ENCODE measurements at regions not wholly inside any gene's neighbourhood (a gene's known extent, or its start where the extent isn't known, plus 50 kb on each side); places are given as distances from the start of the nearest gene placed in this dataset.

DNA sequence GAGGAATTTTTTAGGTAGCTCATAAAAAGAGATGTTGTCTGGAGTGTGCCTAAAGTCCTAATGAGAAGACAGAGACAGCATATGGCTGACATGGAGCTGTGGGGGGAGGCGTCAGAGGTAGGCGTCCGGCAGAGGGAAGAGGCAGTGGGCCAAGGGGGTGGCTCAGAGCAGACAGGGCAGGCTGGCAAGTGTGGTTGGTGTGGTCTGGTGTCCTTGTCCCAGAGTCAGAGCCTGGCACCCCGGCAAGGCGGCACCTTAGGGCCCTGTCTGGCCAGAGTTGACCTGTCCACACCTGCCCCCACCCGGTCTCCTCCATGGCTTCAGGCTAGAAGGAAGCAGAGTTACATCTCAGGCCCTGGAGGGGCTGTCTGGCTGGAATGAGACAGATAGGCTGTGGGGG is 220.3 kb upstream of the ZNF32 start:
- WGBS (ENCODE audit: missing lambda C conversion rate) = 50% methylated on average over 4 of the region's 6 CpGs
- POLR2A ChIA-PET = no interaction called here

DNA sequence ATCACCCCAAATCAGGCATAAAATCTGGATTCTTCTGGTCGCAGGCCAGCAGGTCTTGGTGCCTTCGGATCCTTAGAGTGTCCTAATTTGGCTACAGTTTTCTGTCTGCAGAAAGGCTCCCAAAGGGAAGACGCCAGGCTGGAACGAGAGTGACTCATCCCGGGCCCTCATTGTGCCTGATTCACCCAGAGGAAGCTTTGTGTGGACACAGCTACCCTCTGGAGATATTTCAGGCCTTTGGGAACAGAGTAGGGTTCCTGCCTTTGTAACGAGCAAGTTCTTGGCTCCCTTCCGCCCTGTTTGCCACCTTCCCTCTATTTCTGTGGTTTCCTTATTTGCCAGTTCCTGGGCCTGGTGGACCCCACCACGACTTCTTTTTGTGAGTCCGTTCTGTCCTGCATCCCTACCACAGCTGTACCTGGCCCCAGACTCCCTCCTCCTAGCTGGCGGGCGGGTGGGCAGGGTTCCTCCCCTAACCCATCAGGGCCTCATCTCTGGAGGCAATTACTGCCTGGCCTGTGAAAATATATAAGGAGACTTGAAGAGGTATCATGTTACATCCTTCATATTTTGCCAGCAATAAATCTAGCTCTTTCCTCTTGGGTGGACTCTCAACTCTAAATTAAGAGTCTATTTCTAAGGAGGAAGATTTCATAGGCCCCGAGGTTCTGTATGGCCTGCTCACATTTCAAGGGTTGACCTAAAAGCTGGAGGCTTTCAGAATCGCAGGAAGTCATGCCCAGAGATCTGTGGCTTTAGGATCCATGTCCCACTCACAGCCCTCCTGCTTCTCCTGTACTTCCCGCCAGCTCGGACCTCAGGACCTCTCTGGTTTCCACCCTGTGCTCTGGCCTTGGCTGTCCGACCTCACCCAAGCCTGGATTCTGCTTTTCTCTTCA is 219.2 kb upstream of the ZNF32 start:
- DNase-seq (ENCODE audit: low read depth in 1 of 2, low spot score in 1 of 2) = peak in 1 of 2 experiments; percentile 34
- Histone ChIP-seq H3K9me3 (no peaks in the 10 kb centered on the region), H3K4me1 (peaks cover 22% of the 10 kb centered on the region), H3K27ac (peak overlapping the region in 1 of 2 experiments; percentile 47; a peak in 1 of 6 replicates), H3K4me2 (no peak overlapping the region), H3K4me3 (no peak overlapping the region)
- ChIA-PET POLR2A (no interaction called here), CTCF (no interaction called here)
- no peak for TF ChIP-seq FOSL2 (IDR thresholded peaks at IDR 0.05)
- peak; percentile 16; the same call in 1 of the 2 replicates for TF ChIP-seq FOSL2 (CRISPR knock-in tag; IDR thresholded peaks at IDR 0.05)
- TF ChIP-seq NR3C1 (IDR thresholded peaks at IDR 0.05) = no peak
- 30% methylated on average over 16 of the region's 16 CpGs for WGBS (ENCODE audit: missing lambda C conversion rate)
- peak; percentile 37 to 42; a peak in 2 of 6 replicates for ATAC-seq
- no peak for FAIRE-seq

More for the DNA sequence above, 220.3 kb upstream of the ZNF32 start:
- Histone ChIP-seq H3K9me3 (no peaks in the 10 kb centered on the region), H3K4me3 (no peak overlapping the region), H3K4me2 (no peak overlapping the region), H3K27ac (no peak overlapping the region), H3K4me1 (peaks cover 15% of the 10 kb centered on the region)
- CTCF ChIA-PET = no interaction called here
- ATAC-seq = no peak
- DNase-seq (ENCODE audit: low read depth in 1 of 2, low spot score in 1 of 2) = no peak
- FAIRE-seq = no peak
- no peak for TF ChIP-seq CHD2 (IDR thresholded peaks at IDR 0.05; ENCODE audit: low read length, partially characterized antibody)
- TF ChIP-seq ESRRA (IDR thresholded peaks at IDR 0.05; ENCODE audit: borderline replicate concordance, low read length) = no peak
- TF ChIP-seq, protein P1, sequence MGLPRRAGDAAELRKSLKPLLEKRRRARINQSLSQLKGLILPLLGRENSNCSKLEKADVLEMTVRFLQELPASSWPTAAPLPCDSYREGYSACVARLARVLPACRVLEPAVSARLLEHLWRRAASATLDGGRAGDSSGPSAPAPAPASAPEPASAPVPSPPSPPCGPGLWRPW (IDR thresholded peaks at IDR 0.05) = no peak
- TF ChIP-seq CBX8 (IDR thresholded peaks at IDR 0.05) = no peak
- TF ChIP-seq NFE2L2 (conservative IDR thresholded peaks at IDR 0.05; ENCODE audit: low read length) = no peak
- no peak for TF ChIP-seq MYC (IDR thresholded peaks at IDR 0.05; ENCODE audit: borderline replicate concordance, low read length)
- TF ChIP-seq, protein P2, sequence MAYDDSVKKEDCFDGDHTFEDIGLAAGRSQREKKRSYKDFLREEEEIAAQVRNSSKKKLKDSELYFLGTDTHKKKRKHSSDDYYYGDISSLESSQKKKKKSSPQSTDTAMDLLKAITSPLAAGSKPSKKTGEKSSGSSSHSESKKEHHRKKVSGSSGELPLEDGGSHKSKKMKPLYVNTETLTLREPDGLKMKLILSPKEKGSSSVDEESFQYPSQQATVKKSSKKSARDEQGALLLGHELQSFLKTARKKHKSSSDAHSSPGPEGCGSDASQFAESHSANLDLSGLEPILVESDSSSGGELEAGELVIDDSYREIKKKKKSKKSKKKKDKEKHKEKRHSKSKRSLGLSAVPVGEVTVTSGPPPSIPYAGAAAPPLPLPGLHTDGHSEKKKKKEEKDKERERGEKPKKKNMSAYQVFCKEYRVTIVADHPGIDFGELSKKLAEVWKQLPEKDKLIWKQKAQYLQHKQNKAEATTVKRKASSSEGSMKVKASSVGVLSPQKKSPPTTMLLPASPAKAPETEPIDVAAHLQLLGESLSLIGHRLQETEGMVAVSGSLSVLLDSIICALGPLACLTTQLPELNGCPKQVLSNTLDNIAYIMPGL (CRISPR knock-in tag; IDR thresholded peaks at IDR 0.05; ENCODE audit: borderline replicate concordance) = no peak
- no peak for TF ChIP-seq MAZ (IDR thresholded peaks at IDR 0.05; ENCODE audit: borderline replicate concordance, low read depth, low read length)

DNA sequence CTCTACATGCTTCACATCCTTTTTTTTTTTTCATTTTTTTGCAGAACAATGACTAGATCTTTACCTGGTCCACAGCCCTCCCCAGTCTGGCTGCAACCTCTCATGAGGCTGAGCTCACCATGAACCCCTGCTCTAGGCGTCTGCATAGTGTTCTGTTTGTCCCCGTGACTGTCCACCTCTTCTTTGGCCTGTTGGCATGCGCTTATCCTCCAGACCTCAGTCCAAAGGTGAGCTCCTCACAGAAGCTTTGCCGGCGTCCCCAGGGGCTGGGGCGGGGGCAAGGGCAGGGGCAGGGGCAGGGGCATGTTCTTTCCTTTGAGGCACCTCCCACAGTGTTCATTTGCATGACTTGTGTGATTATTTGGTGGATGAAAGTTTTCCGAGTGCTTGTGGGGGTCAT is 218.4 kb upstream of the ZNF32 start:
- Histone ChIP-seq H3K4me1 (peaks cover 25% of the 10 kb centered on the region), H3K4me3 (no peak overlapping the region), H3K9me3 (no peaks in the 10 kb centered on the region), H3K4me2 (no peak overlapping the region), H3K27ac (no peak overlapping the region)
- CTCF ChIA-PET = interaction anchor here (0.6 to 0.8 kb wide), 2 partner anchors 10 to 639 kb away, joined by 3 to 4 read pairs; no protein-coding TSS in a partner anchor
- TF ChIP-seq FOXS1 (CRISPR knock-in tag; IDR thresholded peaks at IDR 0.05) (no peak), SREBF2 (IDR thresholded peaks at IDR 0.05) (no peak), ZC3H11A (IDR thresholded peaks at IDR 0.05) (no peak), RNF2 (IDR thresholded peaks at IDR 0.05; ENCODE audit: borderline replicate concordance, low read depth) (no peak)
- TF ChIP-seq, protein P2 (CRISPR knock-in tag; IDR thresholded peaks at IDR 0.05; ENCODE audit: borderline replicate concordance) = no peak
- no peak for ATAC-seq
- POLR2A ChIA-PET = no interaction called here
- FAIRE-seq = no peak
- no peak for DNase-seq (ENCODE audit: low read depth in 1 of 2, low spot score in 1 of 2)
- 30% methylated on average over 5 of the region's 7 CpGs for WGBS (ENCODE audit: missing lambda C conversion rate)
